Neural cell (in vitro differentiated cells): ENCODE measurements at regions not wholly inside any gene's neighbourhood (a gene's known extent, or its start where the extent isn't known, plus 50 kb on each side); places are given as distances from the start of the nearest gene placed in this dataset.

Experiments used
- CTCF ChIP-seq: fragments of 450-650 bp; IDR thresholded peaks from 2 replicates; pipeline ENCODE4 v1.5.1; 2014; ENCODE audit warnings: antibody characterized with exemption, mild to moderate bottlenecking, moderate library complexity; ENCODE audit not compliant: poor library complexity, severe bottlenecking
- MXI1 ChIP-seq: fragments of 450-650 bp; conservative IDR thresholded peaks from 2 replicates; pipeline ENCODE4 v1.6.1; 2014; ENCODE audit warnings: antibody characterized with exemption, mild to moderate bottlenecking; ENCODE audit not compliant: poor library complexity, severe bottlenecking
- RAD21 ChIP-seq: fragments of 450-650 bp; conservative IDR thresholded peaks from 2 replicates; pipeline ENCODE4 v1.6.1; 2014; ENCODE audit warnings: antibody characterized with exemption, mild to moderate bottlenecking, moderate library complexity
- SMC3 ChIP-seq: fragments of 450-650 bp; conservative IDR thresholded peaks from 2 replicates; pipeline ENCODE4 v1.6.1; 2014; ENCODE audit warnings: antibody characterized with exemption, mild to moderate bottlenecking, moderate library complexity; ENCODE audit not compliant: poor library complexity

- no peak for TF ChIP-seq CTCF
- no peak for TF ChIP-seq SMC3
- TF ChIP-seq RAD21, result no peak
- TF ChIP-seq MXI1, result no peak
Observed at GRCh38 chr3:27659279-27660021, 62.7 kb downstream of the EOMES start.
